ENCODE measurements at regions not wholly inside any gene's neighbourhood (a gene's known extent, or its start where the extent isn't known, plus 50 kb on each side); places are given as distances from the start of the nearest gene placed in this dataset.

- no peak for TF ChIP-seq CTCF (IDR thresholded peaks at IDR 0.05; ENCODE audit: low read length)
- TF ChIP-seq EZH2 (optimal IDR thresholded peaks at IDR 0.05; ENCODE audit: low read depth, low read length) = no peak
- TF ChIP-seq EZH2phosphoT487 (IDR thresholded peaks at IDR 0.05; ENCODE audit: low read length) = no peak
These were observed 270.1 kb downstream of the SOX9 start for GRCh38 chr17:72390675-72391508.
